GM12865 (cell line): ENCODE measurements at regions not wholly inside any gene's neighbourhood (a gene's known extent, or its start where the extent isn't known, plus 50 kb on each side); places are given as distances from the start of the nearest gene placed in this dataset.

Experiments
- DNase-seq: peaks from one replicate; pipeline ENCODE4 v3.0.0; 2010; ENCODE audit warnings: low read depth
- H3K4me3 ChIP-seq: 2 replicates; pipeline ENCODE4 v1.5.1; 2011; ENCODE audit warnings: mild to moderate bottlenecking, low read depth, low read length, control low read depth
- CTCF ChIP-seq: IDR thresholded peaks from 2 replicates; pipeline ENCODE4 v1.5.1; 2011; ENCODE audit warnings: low read length, control low read depth, low read depth, inconsistent platforms; ENCODE audit not compliant: insufficient read depth; ENCODE audit errors: missing control alignments

GRCh38 chr21:14711287-14711686, 165.2 kb upstream of the SAMSN1 start:
- no peak for TF ChIP-seq CTCF
- H3K4me3 ChIP-seq: no peak overlapping the region
- DNase-seq: no peak

- no peak overlapping the region for H3K4me3 ChIP-seq
- no peak for DNase-seq
- TF ChIP-seq CTCF: no peak
Measured at GRCh38 chr21:14707511-14708020, 161.5 kb upstream of the SAMSN1 start.

- DNase-seq: no peak
- no peak overlapping the region for H3K4me3 ChIP-seq
- TF ChIP-seq CTCF: no peak
Measured at GRCh38 chr21:14706712-14707510, 160.8 kb upstream of the SAMSN1 start.

- no peak overlapping the region for H3K4me3 ChIP-seq
- no peak for TF ChIP-seq CTCF
- DNase-seq: no peak
Measured at GRCh38 chr21:14699433-14700407, 153.6 kb upstream of the SAMSN1 start.

GRCh38 chr21:14697769-14698168, 151.7 kb upstream of the SAMSN1 start:
- H3K4me3 ChIP-seq: no peak overlapping the region
- TF ChIP-seq CTCF: no peak
- DNase-seq: no peak

- no peak for TF ChIP-seq CTCF
- no peak overlapping the region for H3K4me3 ChIP-seq
- no peak for DNase-seq
Measured at GRCh38 chr21:14694817-14695216, 148.7 kb upstream of the SAMSN1 start.
